LNCaP clone FGC (cell line): ENCODE measurements at regions not wholly inside any gene's neighbourhood (a gene's known extent, or its start where the extent isn't known, plus 50 kb on each side); places are given as distances from the start of the nearest gene placed in this dataset.
A peak's percentile ranks its signal among the peaks of the same experiment; 100 is the strongest.

Experiments used
- DNase-seq: peaks from one replicate; pipeline ENCODE4 v3.0.0-alpha.2; 2011; ENCODE audit warnings: low read depth
- H3K4me3 ChIP-seq: 2 replicates; pipeline ENCODE4 v1.5.1; 2011; ENCODE audit warnings: mild to moderate bottlenecking, low read depth, low read length, control low read depth
- TF ChIP-seq, protein P1 (sequence below): IDR thresholded peaks from 2 replicates; pipeline ENCODE4 v1.5.1; 2012; ENCODE audit warnings: mild to moderate bottlenecking; ENCODE audit not compliant: control insufficient read depth, insufficient read depth; ENCODE audit errors: extremely low read depth

DNA sequence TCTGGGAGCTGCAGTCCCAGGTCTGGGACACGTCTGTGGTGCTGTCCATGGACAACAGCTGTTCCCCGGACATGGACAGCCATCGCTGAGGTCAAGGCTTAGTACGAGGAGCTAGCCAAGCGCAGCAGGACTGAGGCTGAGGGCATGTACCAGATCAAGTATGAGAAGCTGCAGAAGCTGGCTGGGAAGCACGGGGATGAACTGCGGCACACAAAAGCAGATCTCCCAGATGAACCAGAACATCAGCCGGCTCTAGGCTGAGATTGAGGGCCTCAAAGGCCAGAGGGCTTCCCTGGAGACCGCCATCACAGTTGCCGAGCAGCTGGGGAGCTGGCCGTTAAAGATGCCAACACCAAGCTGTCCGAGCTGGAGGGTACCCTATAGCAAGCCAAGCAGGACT lies 375.3 kb downstream of the SEC23A start:
- no peak overlapping the region for H3K4me3 ChIP-seq
- TF ChIP-seq, protein P1, sequence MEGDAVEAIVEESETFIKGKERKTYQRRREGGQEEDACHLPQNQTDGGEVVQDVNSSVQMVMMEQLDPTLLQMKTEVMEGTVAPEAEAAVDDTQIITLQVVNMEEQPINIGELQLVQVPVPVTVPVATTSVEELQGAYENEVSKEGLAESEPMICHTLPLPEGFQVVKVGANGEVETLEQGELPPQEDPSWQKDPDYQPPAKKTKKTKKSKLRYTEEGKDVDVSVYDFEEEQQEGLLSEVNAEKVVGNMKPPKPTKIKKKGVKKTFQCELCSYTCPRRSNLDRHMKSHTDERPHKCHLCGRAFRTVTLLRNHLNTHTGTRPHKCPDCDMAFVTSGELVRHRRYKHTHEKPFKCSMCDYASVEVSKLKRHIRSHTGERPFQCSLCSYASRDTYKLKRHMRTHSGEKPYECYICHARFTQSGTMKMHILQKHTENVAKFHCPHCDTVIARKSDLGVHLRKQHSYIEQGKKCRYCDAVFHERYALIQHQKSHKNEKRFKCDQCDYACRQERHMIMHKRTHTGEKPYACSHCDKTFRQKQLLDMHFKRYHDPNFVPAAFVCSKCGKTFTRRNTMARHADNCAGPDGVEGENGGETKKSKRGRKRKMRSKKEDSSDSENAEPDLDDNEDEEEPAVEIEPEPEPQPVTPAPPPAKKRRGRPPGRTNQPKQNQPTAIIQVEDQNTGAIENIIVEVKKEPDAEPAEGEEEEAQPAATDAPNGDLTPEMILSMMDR, result no peak
- DNase-seq, result no peak

DNA sequence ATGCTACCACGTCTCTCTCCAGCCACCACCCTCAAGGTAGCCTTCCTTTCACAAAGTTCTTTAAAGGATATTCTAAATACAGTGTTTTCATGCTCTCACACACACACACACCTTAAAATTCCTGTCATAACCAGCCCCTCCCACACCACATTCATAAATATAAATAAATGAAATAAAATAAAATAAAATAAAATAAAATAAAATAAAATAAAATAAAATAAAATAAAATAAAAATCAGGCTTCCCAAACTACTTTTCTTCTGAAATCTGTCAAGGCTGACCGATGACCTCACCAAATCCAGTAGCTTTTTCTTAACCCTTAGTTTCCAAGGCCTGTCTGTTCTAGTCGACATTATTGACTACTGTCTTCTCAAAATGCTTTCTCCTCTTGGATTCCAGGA lies 378.4 kb downstream of the SEC23A start:
- TF ChIP-seq, protein P1, result no peak
- H3K4me3 ChIP-seq, result no peak overlapping the region
- no peak for DNase-seq

DNA sequence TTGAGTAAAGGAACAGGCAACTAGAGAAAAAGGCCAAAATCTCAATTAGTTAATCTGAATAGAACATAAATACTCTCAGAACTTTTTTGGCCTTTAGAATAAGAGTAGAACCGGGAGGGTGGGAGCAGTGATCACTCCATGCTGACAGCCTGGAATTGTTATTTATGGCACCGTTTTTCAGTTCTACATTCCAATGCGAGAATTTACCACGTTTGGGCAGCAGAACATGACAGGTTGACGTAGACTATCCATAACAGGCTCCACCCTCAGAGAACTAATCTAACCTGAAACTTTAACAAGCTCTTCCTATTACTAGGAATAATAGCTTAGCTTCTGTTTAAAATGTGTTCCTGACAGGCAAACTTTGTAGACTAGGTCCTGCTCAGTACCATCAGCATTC lies 379.1 kb downstream of the SEC23A start:
- TF ChIP-seq, protein P1, result no peak
- DNase-seq, result no peak
- no peak overlapping the region for H3K4me3 ChIP-seq

DNA sequence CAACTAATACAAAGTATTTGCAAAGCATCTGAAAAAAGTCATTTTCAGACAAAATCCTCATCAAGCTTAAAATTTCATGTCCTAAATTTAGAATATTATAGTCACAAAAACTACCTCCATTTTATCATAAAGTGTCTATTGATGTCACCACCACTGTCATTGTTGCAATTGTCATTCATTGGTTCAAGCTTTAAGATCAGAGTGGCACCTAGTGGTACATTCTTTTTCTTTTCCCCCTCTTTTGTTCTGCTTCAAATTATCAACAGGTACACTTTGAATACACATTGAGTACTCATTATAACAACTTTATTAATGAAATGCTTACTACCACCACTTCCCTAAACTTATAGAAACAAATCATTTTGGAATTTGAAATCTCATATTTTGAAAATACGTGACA lies 379.8 kb downstream of the SEC23A start:
- H3K4me3 ChIP-seq, result no peak overlapping the region
- DNase-seq, result no peak
- TF ChIP-seq, protein P1, result 0 out of 2 replicates have a peak, but pooled peaks have one; percentile 9

DNA sequence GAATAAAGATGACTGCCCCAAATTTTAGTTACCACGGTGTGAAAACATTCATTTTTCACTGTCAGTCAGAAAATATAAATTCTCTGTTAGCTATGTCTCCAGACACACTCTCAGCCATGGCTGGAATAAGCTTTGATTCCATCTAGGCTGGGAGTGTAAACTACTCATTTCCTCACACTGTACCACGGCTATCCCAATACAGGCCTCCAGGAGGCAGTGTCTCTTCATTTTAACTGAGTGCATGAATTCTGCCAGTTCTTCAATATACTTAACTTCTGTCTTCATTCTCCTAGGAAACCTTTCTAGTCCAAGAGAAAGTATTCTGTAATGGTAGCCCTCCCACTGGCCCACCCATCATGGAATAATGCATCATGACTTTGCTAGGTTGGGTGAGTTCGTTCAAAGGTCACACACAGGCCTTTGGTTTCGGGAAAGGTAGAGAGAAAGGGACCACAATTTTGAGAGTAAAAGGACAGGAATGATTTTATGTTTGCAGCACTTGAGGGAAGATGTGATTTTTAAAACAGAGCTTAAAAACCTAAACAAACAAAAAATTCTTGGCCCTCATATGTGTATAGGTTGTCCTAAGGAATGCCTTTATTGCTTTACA lies 381.1 kb downstream of the SEC23A start:
- no peak overlapping the region for H3K4me3 ChIP-seq
- DNase-seq, result peak; percentile 41
- TF ChIP-seq, protein P1, result peak; percentile 79

DNA sequence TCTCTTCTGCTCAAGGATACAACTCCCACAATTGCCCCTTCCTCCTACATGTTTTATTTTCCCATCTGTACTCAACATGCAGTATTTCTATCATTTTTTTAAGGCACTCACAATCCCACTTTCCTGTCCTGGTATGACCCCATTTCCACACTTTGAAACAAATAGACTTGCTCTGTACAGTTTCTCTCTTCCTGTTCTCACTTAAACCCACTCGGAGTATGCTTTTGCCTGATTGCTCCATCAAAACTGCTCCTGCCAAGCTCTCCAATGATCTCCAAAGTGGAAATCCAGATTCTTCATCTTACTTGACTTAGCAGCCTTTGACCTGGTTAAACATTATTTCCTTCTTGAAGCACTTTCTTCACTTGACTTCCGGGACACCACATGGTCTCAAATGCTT lies 384.5 kb downstream of the SEC23A start:
- H3K4me3 ChIP-seq, result no peak overlapping the region
- DNase-seq, result no peak
- TF ChIP-seq, protein P1, result no peak

DNA sequence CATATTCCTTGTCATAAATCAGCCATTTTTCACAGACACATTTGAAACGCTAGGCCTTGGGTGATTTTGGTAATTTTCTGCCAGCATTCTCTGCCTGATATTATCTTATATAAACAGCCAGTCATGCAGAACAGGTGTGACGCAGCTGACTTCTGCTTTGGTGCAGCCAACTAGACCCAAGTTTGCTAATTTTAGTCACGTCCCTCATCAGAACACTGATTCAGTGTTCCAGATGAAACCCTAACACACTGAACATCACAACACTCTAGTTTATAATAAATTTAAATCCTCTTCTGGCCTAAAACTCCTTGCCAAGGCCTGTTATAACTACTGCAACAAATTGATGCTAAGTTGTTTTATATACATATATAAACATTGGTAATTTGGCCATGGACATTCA lies 386.1 kb downstream of the SEC23A start:
- TF ChIP-seq, protein P1, result no peak
- DNase-seq, result peak; percentile 39
- H3K4me3 ChIP-seq, result no peak overlapping the region
